Frontal cortex (tissue), 4 donors: ENCODE measurements at regions not wholly inside any gene's neighbourhood (a gene's known extent, or its start where the extent isn't known, plus 50 kb on each side); places are given as distances from the start of the nearest gene placed in this dataset. TPM values are rescaled to one million over a fixed set of nuclear protein-coding genes. Genes with fewer than 3 reads are reported as not detected.
"Not testable (repeated sequence)": the region's sequence is repeated elsewhere in the genome, so short reads cannot be mapped to it uniquely, and the experiment has no call there.

ENCODE experiments used
- DNase-seq, 2 donors: peaks; one replicate each; pipeline ENCODE4 v3.0.0; 2012; ENCODE audit warnings: low spot score in 2 of 2
- FAIRE-seq: peaks from 2 replicates; lab custom pipeline; 2012; peaks lifted over from hg19 to GRCh38; lab: Jason Lieb, UNC
- small RNA-seq: library from RNA; depleted of rRNA; stranded (forward); fragments of <200 nt; gene quantifications from one replicate; pipeline ENCODE3, GENCODE V24; 2014
- donor health status: control.
- donor health status: control.
- donor health status: control.

- FAIRE-seq (no peak), DNase-seq (no peak)
Measured at GRCh38 chr4:170193496-170193895, 103.7 kb upstream of the AADAT start.

GRCh38 chr4:170190265-170190664, 100.5 kb upstream of the AADAT start:
- DNase-seq = no peak
- no peak for FAIRE-seq

- FAIRE-seq (no peak), DNase-seq (no peak)
Measured at GRCh38 chr4:170170861-170171260, 81.1 kb upstream of the AADAT start.

GRCh38 chr4:170169699-170170098, 79.9 kb upstream of the AADAT start:
- FAIRE-seq (no peak), DNase-seq (no peak)

- FAIRE-seq = no peak
Measured at GRCh38 chr4:170167678-170168077, 77.9 kb upstream of the AADAT start.

GRCh38 chr4:170166193-170166592, 76.4 kb upstream of the AADAT start:
- FAIRE-seq, DNase-seq: not testable (repeated sequence)

More at GRCh38 chr4:170167678-170168077, 77.9 kb upstream of the AADAT start:
- no peak for DNase-seq

GRCh38 chr4:170162416-170162815, 72.7 kb upstream of the AADAT start:
- no peak for DNase-seq

GRCh38 chr4:170157670-170158069, 67.9 kb upstream of the AADAT start:
- FAIRE-seq = no peak
- no peak for DNase-seq

More at GRCh38 chr4:170162416-170162815, 72.7 kb upstream of the AADAT start:
- FAIRE-seq = no peak

- FAIRE-seq (no peak), DNase-seq (no peak)
Measured at GRCh38 chr4:170145120-170145519, 55.4 kb upstream of the AADAT start.

GRCh38 chr4:170139764-170140163, 50.0 kb upstream of the AADAT start:
- no peak for DNase-seq
- FAIRE-seq = no peak

Small RNAs in the stretch of these regions (small RNA-seq; reads per million reads assigned to genes)
- gene AC097486.1 (not detected), gene MIR6082 (not detected), gene RNU6ATAC13P (not detected)
